Gastrocnemius medialis (tissue), 4 donors: ENCODE measurements at regions not wholly inside any gene's neighbourhood (a gene's known extent, or its start where the extent isn't known, plus 50 kb on each side); places are given as distances from the start of the nearest gene placed in this dataset.

Source experiments
- ATAC-seq, 2 donors: fragments of 150-250 bp; one replicate each; pipeline ENCODE4 v1.9.1; 2016
- DNase-seq, 2 donors: peaks; one replicate each; pipeline ENCODE4 v3.0.0-alpha.2; 2019
- H3K27ac ChIP-seq, 4 donors: fragments of 200-600 bp; sonication (generic); 1 replicate in 1 of 4; 2 replicates in 3 of 4; pipeline ENCODE4 v1.5.1; 2016 to 2018; ENCODE audit warnings: mild to moderate bottlenecking in 2 of 4, moderate library complexity in 1 of 4
- H3K27me3 ChIP-seq, 3 donors: fragments of 200-600 bp; sonication (generic) in 2 of 3; 1 replicate in 1 of 3; 2 replicates in 2 of 3; pipeline versions ENCODE4 v1.5.1 to v1.6.0; 2016 to 2019; ENCODE audit warnings: mild to moderate bottlenecking in 1 of 3, moderate library complexity in 1 of 3
- H3K36me3 ChIP-seq, 2 donors: fragments of 200-600 bp; sonication (generic) in 1 of 2; one replicate each; pipeline ENCODE4 v1.5.1; 2017 to 2018
- H3K4me1 ChIP-seq, 2 donors: fragments of 200-600 bp; sonication (generic) in 1 of 2; one replicate each; pipeline ENCODE4 v1.5.1; 2016 to 2017; ENCODE audit warnings: mild to moderate bottlenecking in 2 of 2
- H3K4me3 ChIP-seq, 4 donors: fragments of 200-600 bp; sonication (generic) in 3 of 4; 1 replicate in 1 of 4; 2 replicates in 3 of 4; pipeline ENCODE4 v1.5.1; 2016 to 2019; ENCODE audit warnings: mild to moderate bottlenecking in 2 of 4
- H3K9me3 ChIP-seq, 3 donors: fragments of 200-600 bp; sonication (generic) in 2 of 3; 1 replicate in 1 of 3; 2 replicates in 2 of 3; pipeline ENCODE4 v1.5.1; 2016 to 2019
- POLR2A ChIP-seq, 2 donors: fragments of 450-650 bp; IDR thresholded peaks; one replicate each; pipeline ENCODE4 v1.6.1; 2017; ENCODE audit warnings: antibody characterized with exemption in 2 of 2, mild to moderate bottlenecking in 2 of 2, moderate library complexity in 2 of 2
- in situ Hi-C, 4 donors: fragments of 200-750 bp; cut with MboI; loops; one replicate each; pipeline versions ENCODE4 v1.15.0 to v1.8.0; 2017; ENCODE audit warnings: low sequenced_read_pairs in 4 of 4
- intact Hi-C: fragments of 100-400 bp; cut with DNase I; formaldehyde crosslinking; loops from one replicate; pipeline ENCODE4 v1.15.1; 2023; ENCODE audit warnings: low total_unique reads
- TF ChIP-seq, protein P1 (sequence below), 5 experiments: fragments of 450-650 bp in 3 of 5; fragments of 200-600 bp in 2 of 5; sonication (generic) in 2 of 5; IDR thresholded peaks in 4 of 5; conservative IDR thresholded peaks in 1 of 5; 1 replicate in 4 of 5; 2 replicates in 1 of 5; pipeline ENCODE4 v1.5.1; 2016 to 2019; ENCODE audit warnings: antibody characterized with exemption in 5 of 5, mild to moderate bottlenecking in 3 of 5, moderate library complexity in 3 of 5

DNA sequence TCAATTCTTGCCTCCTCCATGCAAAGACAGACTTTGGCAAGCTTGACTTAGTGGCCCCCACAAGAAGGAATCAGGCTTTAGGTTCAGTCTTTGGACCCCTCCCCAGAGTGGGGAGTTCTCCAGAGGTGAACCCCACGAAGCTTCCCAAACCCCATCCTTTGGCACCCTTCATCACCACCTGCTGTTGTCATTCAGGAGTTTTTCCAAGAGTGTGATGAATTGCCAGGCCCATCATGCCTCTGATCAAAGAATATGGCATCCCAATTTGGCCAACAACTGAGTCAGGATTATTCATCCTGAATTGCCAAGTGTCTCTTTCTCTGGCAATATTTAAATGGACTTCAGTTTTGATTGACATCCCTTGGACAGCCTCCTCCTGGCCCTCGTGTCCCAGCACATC, 404.7 kb upstream of the MKI67 start:
- TF ChIP-seq, protein P1, sequence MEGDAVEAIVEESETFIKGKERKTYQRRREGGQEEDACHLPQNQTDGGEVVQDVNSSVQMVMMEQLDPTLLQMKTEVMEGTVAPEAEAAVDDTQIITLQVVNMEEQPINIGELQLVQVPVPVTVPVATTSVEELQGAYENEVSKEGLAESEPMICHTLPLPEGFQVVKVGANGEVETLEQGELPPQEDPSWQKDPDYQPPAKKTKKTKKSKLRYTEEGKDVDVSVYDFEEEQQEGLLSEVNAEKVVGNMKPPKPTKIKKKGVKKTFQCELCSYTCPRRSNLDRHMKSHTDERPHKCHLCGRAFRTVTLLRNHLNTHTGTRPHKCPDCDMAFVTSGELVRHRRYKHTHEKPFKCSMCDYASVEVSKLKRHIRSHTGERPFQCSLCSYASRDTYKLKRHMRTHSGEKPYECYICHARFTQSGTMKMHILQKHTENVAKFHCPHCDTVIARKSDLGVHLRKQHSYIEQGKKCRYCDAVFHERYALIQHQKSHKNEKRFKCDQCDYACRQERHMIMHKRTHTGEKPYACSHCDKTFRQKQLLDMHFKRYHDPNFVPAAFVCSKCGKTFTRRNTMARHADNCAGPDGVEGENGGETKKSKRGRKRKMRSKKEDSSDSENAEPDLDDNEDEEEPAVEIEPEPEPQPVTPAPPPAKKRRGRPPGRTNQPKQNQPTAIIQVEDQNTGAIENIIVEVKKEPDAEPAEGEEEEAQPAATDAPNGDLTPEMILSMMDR (IDR thresholded peaks at IDR 0.05 in 4 of 5, conservative IDR thresholded peaks at IDR 0.05 in 1 of 5) = no peak
- no peak for TF ChIP-seq POLR2A (IDR thresholded peaks at IDR 0.05)
- in situ Hi-C loops = loop anchor here in 2 of 4 donors (10.0 to 25.0 kb wide), 2 partner anchors 206 to 219 kb away; no protein-coding TSS in a partner anchor

DNA sequence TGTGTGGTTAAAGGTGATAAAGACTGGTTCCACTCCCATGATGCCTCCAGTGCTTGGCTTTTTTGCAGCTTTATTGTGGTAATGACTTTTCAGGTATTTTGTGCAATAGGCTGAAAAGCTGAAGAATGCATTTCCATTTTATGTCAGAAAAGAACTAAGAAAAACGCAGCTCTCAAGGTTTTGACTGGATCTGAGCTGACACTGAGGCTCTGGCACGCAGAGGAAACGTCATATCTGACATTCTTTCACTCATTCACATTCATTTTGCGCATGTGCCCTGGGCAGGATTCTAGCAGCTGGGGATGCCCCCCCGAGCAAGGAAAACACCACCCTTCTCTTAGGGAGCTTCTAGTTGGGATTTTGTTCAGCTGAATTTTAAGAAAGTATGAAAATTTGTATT, 408.5 kb upstream of the MKI67 start:
- DNase-seq = no peak
- Histone ChIP-seq H3K4me1 (peaks cover 0 to 5% of the 10 kb centered on the region in 2 donors), H3K36me3 (no peaks in the 10 kb centered on the region), H3K27me3 (peaks cover 0 to 18% (median 10%) of the 10 kb centered on the region in 3 donors), H3K27ac (no peak overlapping the region), H3K9me3 (no peaks in the 10 kb centered on the region), H3K4me3 (no peak overlapping the region)
- no peak for ATAC-seq
- intact Hi-C loops (no loop called here), in situ Hi-C loops (loop anchor here in 2 of 4 donors (10.0 to 25.0 kb wide), 2 partner anchors 210 to 222 kb away; no protein-coding TSS in a partner anchor)
- TF ChIP-seq, protein P1 (IDR thresholded peaks at IDR 0.05 in 4 of 5, conservative IDR thresholded peaks at IDR 0.05 in 1 of 5) = no peak
- TF ChIP-seq POLR2A (IDR thresholded peaks at IDR 0.05) = no peak

More for the DNA sequence above, 404.7 kb upstream of the MKI67 start:
- Histone ChIP-seq H3K4me3 (no peak overlapping the region), H3K27me3 (peaks cover 0 to under 1% (median 0%) of the 10 kb centered on the region in 3 donors), H3K36me3 (no peaks in the 10 kb centered on the region), H3K4me1 (peaks cover 0 to 5% of the 10 kb centered on the region in 2 donors), H3K27ac (no peak overlapping the region), H3K9me3 (no peaks in the 10 kb centered on the region)
- ATAC-seq = no peak
- DNase-seq = no peak
- intact Hi-C loops = loop anchor here (2.0 kb wide), 1 partner anchor 206 kb away; no protein-coding TSS in a partner anchor

DNA sequence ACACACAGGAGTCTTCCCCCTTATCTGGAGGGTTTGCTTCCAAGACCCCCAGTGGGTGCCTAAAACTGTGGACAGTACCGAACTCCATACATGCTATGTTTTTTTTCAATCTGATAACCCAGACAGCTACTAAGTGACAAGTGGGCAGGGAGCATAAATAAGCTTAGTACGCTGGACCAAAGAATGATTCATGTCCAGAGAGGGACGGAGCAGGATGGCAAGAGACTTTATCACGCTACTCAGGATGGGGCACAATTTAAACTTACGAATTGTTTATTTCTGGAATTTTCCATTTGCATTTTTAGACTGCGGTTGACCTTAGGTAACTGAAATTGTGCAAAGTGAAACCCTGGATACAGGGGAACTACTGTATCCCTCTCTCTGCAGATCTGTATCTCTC, 410.0 kb upstream of the MKI67 start:
- no peak for DNase-seq
- in situ Hi-C loops = loop anchor here in 2 of 4 donors (10.0 to 25.0 kb wide), 2 partner anchors 211 to 224 kb away; no protein-coding TSS in a partner anchor
- intact Hi-C loops = no loop called here

DNA sequence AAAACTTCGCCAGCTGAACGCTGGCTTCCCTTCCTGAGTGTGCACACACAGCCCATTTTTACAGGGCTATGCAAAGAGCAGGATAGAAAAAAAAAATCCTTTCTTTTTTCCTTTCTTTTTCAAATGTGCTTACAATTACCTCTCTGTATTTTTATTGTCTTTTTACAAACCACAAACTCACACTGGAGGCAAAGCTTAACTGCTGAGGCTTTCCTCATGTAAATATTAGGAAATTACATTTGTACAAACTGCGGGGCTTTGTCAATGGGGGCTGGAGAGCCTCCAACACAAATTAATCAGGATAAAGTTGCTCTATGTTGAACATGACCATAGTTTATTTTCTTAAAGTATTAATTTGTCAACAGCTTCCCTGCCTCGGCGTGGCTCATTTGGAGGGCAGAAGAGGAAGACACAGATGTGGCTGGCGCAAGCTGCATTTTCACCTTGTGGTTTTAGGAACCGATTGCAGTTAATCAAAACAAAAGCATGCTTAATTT, 411.7 kb upstream of the MKI67 start:
- peaks cover 16 to 26% (median 26%) of the 10 kb centered on the region in 3 donors for H3K27me3 ChIP-seq
- ATAC-seq (no peak), DNase-seq (no peak)
- H3K36me3 ChIP-seq = no peaks in the 10 kb centered on the region
- no peaks in the 10 kb centered on the region for H3K9me3 ChIP-seq
- in situ Hi-C loops (loop anchor here in 2 of 4 donors (10.0 to 25.0 kb wide), 2 partner anchors 213 to 226 kb away; no protein-coding TSS in a partner anchor), intact Hi-C loops (no loop called here)
- peaks cover 6 to 14% of the 10 kb centered on the region in 2 donors for H3K4me1 ChIP-seq
- no peak overlapping the region for H3K27ac ChIP-seq
- H3K4me3 ChIP-seq = no peak overlapping the region
- TF ChIP-seq, protein P1 (IDR thresholded peaks at IDR 0.05 in 4 of 5, conservative IDR thresholded peaks at IDR 0.05 in 1 of 5) = no peak
- TF ChIP-seq POLR2A (IDR thresholded peaks at IDR 0.05) = no peak

More for the DNA sequence above, 410.0 kb upstream of the MKI67 start:
- Histone ChIP-seq H3K4me3 (no peak overlapping the region), H3K36me3 (no peaks in the 10 kb centered on the region), H3K4me1 (peaks cover 3 to 10% of the 10 kb centered on the region in 2 donors), H3K27ac (no peak overlapping the region), H3K27me3 (peaks cover 13 to 26% (median 22%) of the 10 kb centered on the region in 3 donors), H3K9me3 (no peaks in the 10 kb centered on the region)
- ATAC-seq = no peak
- no peak for TF ChIP-seq POLR2A (IDR thresholded peaks at IDR 0.05)
- TF ChIP-seq, protein P1 (IDR thresholded peaks at IDR 0.05 in 4 of 5, conservative IDR thresholded peaks at IDR 0.05 in 1 of 5) = no peak
